GM11168 (cell line): ENCODE measurements at regions not wholly inside any gene's neighbourhood (a gene's known extent, or its start where the extent isn't known, plus 50 kb on each side); places are given as distances from the start of the nearest gene placed in this dataset.

Experiments
- in situ Hi-C: fragments of 300-500 bp; cut with MboI; formaldehyde crosslinking; loops from one replicate; pipeline ENCODE4 v1.12.0; 2022; ENCODE audit warnings: low sequenced_read_pairs; ENCODE audit not compliant: unreplicated experiment

- in situ Hi-C loops: no loop called here
These were observed 54.9 kb upstream of the NEK7 start for GRCh38 chr1:198101716-198102453.

DNA sequence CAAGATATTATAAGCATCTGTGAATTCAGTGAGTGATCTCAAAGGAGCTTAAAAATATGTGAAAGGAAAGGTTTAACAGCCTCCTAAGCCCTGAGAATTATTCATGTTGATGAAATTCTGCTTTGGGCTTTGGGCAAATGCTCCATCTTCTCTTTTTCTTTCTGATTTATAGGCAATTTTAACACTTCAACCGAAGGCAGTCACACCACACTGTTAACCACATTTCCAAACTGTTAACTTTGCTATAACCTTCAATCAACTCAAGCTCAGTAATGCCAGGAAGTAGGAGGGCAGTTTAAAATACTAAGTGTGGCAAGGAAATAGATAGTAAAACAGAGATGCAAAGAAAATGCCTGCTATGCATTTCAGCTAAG is 54.4 kb upstream of the NEK7 start:
- in situ Hi-C loops: no loop called here

GRCh38 chr1:198105185-198105584 is 51.6 kb upstream of the NEK7 start:
- in situ Hi-C loops: no loop called here

DNA sequence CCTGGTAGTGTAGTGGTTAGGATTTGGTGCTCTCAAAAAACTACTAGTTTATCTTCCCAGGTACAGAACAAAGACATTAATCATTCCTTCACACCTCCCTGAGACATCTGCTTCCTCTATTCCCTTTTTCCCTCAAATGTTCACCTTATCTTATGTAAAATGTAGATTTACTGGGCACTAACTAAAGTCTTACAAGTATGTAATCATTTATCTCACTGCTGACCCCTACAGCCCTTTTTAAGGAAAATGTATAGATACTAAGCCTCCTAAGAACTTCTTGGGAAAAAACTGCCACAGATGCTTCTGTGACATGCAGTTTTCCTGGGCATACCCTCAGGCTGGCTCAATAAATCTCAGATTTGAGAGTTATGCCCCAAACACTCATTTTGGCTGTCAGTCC is 50.8 kb upstream of the NEK7 start:
- in situ Hi-C loops: no loop called here
